Gastroesophageal sphincter (tissue), 4 donors: ENCODE measurements at regions not wholly inside any gene's neighbourhood (a gene's known extent, or its start where the extent isn't known, plus 50 kb on each side); places are given as distances from the start of the nearest gene placed in this dataset.

ENCODE experiments used
- ATAC-seq: fragments of 150-250 bp; one replicate; pipeline ENCODE4 v1.9.1; 2016; ENCODE audit warnings: mild to moderate bottlenecking, moderate library complexity
- H3K27ac ChIP-seq, 4 donors: fragments of 200-600 bp; sonication (generic) in 3 of 4; 1 replicate in 3 of 4; 2 replicates in 1 of 4; pipeline ENCODE4 v1.5.1; 2016 to 2019
- H3K27me3 ChIP-seq: fragments of 200-600 bp; sonication (generic); one replicate; pipeline ENCODE4 v1.5.1; 2019
- H3K36me3 ChIP-seq, 2 donors: fragments of 200-600 bp; sonication (generic); one replicate each; pipeline ENCODE4 v1.5.1; 2019; ENCODE audit warnings: control low read depth in 1 of 2
- H3K4me1 ChIP-seq, 3 donors: fragments of 200-600 bp; sonication (generic); 1 replicate in 2 of 3; 2 replicates in 1 of 3; pipeline ENCODE4 v1.5.1; 2016 to 2019; ENCODE audit warnings: control low read depth in 2 of 3
- H3K4me3 ChIP-seq, 2 donors: fragments of 200-600 bp; sonication (generic); one replicate each; pipeline ENCODE4 v1.5.1; 2019; ENCODE audit warnings: mild to moderate bottlenecking in 1 of 2, moderate library complexity in 1 of 2
- H3K9me3 ChIP-seq, 3 donors: fragments of 200-600 bp; sonication (generic); one replicate each; pipeline ENCODE4 v1.5.1; 2017 to 2019; ENCODE audit warnings: control low read depth in 2 of 3
- CTCF ChIP-seq, 4 experiments: fragments of 200-600 bp in 2 of 4; fragments of 450-650 bp in 2 of 4; sonication (generic) in 1 of 4; IDR thresholded peaks; one replicate each; pipeline ENCODE4 v1.5.1; 2017 to 2019; ENCODE audit warnings: antibody characterized with exemption in 4 of 4, mild to moderate bottlenecking in 2 of 4, moderate library complexity in 2 of 4
- EP300 ChIP-seq: sonication (generic); formaldehyde crosslinking; IDR thresholded peaks from one replicate; pipeline ENCODE4 v1.6.1; 2017; ENCODE audit warnings: antibody characterized with exemption, mild to moderate bottlenecking
- POLR2A ChIP-seq, 2 donors: fragments of 450-650 bp; IDR thresholded peaks; one replicate each; pipeline ENCODE4 v1.6.1; 2017; ENCODE audit warnings: antibody characterized with exemption in 2 of 2, mild to moderate bottlenecking in 2 of 2, moderate library complexity in 1 of 2
- POLR2AphosphoS5 ChIP-seq: sonication (generic); formaldehyde crosslinking; IDR thresholded peaks from one replicate; pipeline ENCODE4 v1.6.1; 2017; ENCODE audit warnings: antibody characterized with exemption
- WGBS, 2 donors: methylation state at CpG; one replicate each; pipeline ENCODE4 v1.1.5; 2018; ENCODE audit warnings: low coverage in 1 of 2; 5-methylcytosine and 5-hydroxymethylcytosine counted together

DNA sequence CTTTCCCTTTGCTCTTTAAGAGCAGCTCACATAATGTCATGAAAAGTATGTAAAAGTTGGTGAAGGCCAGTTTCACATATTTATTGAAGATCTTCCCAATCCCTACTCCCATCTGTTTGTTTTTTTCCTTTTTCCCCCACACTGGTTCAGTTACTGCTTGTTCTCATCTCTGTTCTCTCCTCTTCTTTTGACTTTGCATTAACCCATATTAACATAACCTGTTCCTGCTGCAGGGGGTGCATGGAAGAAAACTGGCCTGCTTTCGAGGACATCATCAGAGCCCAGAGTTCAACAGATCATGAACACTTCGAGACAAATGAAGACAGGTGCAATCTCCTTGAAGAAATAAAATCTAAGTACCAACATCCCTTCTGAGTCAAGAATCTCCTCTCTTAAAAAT is 93.3 kb upstream of the FAM3C start:
- no peak overlapping the region for H3K4me3 ChIP-seq
- no peak for ATAC-seq
- TF ChIP-seq EP300 (no peak), POLR2A (IDR thresholded peaks at IDR 0.05) (no peak), CTCF (IDR thresholded peaks at IDR 0.05) (no peak), POLR2AphosphoS5 (no peak)
- 83 to 85% methylated on average over 1 to 2 of the region's 2 CpGs for WGBS, 2 donors
- no peaks in the 10 kb centered on the region for H3K27me3 ChIP-seq
- H3K9me3 ChIP-seq: no peaks in the 10 kb centered on the region
- H3K4me1 ChIP-seq: peaks cover 0 to 10% (median 0%) of the 10 kb centered on the region in 3 donors
- H3K27ac ChIP-seq: no peak overlapping the region
- no peaks in the 10 kb centered on the region for H3K36me3 ChIP-seq

- no peak for ATAC-seq
- TF ChIP-seq EP300 (no peak), POLR2A (IDR thresholded peaks at IDR 0.05) (no peak), POLR2AphosphoS5 (no peak), CTCF (IDR thresholded peaks at IDR 0.05) (no peak)
- H3K27ac ChIP-seq: no peak overlapping the region
- WGBS, 2 donors: 88% methylated on average over 3 of the region's 3 CpGs
- H3K9me3 ChIP-seq: no peaks in the 10 kb centered on the region
- peaks cover 0 to 10% (median 0%) of the 10 kb centered on the region in 3 donors for H3K4me1 ChIP-seq
- no peaks in the 10 kb centered on the region for H3K36me3 ChIP-seq
- no peak overlapping the region for H3K4me3 ChIP-seq
- no peaks in the 10 kb centered on the region for H3K27me3 ChIP-seq
Observed at GRCh38 chr7:121488111-121488650, 92.1 kb upstream of the FAM3C start.

- H3K27ac ChIP-seq: no peak overlapping the region
- H3K4me1 ChIP-seq: peaks cover 0 to 10% (median 0%) of the 10 kb centered on the region in 3 donors
- no peaks in the 10 kb centered on the region for H3K9me3 ChIP-seq
- no peaks in the 10 kb centered on the region for H3K36me3 ChIP-seq
- H3K4me3 ChIP-seq: no peak overlapping the region
- ATAC-seq: no peak
- H3K27me3 ChIP-seq: no peaks in the 10 kb centered on the region
- TF ChIP-seq CTCF (IDR thresholded peaks at IDR 0.05) (no peak), POLR2A (IDR thresholded peaks at IDR 0.05) (no peak), EP300 (no peak), POLR2AphosphoS5 (no peak)
- WGBS, 2 donors: 82 to 88% methylated on average over 1 of the region's 1 CpG
Observed at GRCh38 chr7:121486590-121486989, 90.5 kb upstream of the FAM3C start.

DNA sequence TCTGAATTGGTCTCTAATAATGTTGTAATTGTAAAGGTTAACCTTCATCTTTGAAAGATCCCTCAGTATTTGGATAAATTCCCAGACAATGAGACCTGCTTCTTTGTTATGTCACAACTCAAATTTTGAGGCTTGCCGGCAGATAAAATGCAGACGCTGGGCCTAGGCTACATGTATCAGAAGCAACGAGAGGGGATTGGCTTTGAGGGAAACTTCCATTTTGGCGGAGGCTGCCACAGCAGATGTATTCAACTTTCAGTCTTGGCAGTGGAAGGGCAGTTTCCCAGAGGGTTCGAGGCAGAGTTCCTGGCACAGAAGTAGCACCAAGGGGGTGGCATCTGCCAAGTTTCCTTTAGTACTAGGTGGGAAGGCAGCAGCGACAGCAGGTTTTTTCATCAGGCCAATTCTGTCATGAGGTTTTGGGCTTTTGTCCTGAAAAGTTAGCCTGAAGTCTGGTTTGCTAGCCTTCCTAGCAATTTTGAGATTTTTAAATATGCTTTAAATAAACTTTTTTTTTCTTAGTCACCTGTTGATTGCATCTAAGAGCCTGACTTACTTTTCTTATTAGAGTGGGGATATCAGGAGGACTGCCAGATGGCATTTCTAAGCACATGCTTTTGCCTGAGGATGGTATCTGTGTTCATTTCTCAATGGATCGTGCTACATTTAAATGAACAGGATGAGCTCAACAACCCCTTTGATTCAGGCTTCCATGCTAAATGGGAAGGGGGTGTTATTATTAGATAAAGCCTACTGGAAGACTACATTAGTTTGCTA is 89.5 kb upstream of the FAM3C start:
- 15 to 33% methylated on average over 5 to 7 of the region's 7 CpGs for WGBS, 2 donors
- ATAC-seq: no peak

More for the DNA sequence above, 89.5 kb upstream of the FAM3C start:
- Histone ChIP-seq H3K9me3 (no peaks in the 10 kb centered on the region), H3K36me3 (no peaks in the 10 kb centered on the region), H3K4me1 (peaks cover 0 to 10% (median 0%) of the 10 kb centered on the region in 3 donors), H3K4me3 (no peak overlapping the region), H3K27me3 (no peaks in the 10 kb centered on the region), H3K27ac (peak overlapping the region in 2 of 4 donors; percentile 15 to 55)
- no peak for TF ChIP-seq EP300
- TF ChIP-seq POLR2AphosphoS5: no peak
- TF ChIP-seq CTCF (IDR thresholded peaks at IDR 0.05): no peak
- TF ChIP-seq POLR2A (IDR thresholded peaks at IDR 0.05): no peak
